ENCODE measurements at regions not wholly inside any gene's neighbourhood (a gene's known extent, or its start where the extent isn't known, plus 50 kb on each side); places are given as distances from the start of the nearest gene placed in this dataset.

GRCh38 chr9:20227166-20227874 lies 395.0 kb downstream of the MLLT3 start:
- no peaks in the 10 kb centered on the region for H3K9me2 ChIP-seq (ENCODE audit: low read depth, low read length)
- H3K4me3 ChIP-seq (ENCODE audit: low read depth, low read length, poor library complexity, severe bottlenecking): no peak overlapping the region
- H3F3A ChIP-seq (ENCODE audit: insufficient read depth, low read length): no peaks in the 10 kb centered on the region
- TF ChIP-seq EZH2 (IDR thresholded peaks at IDR 0.05; ENCODE audit: borderline replicate concordance, low read length): no peak
- TF ChIP-seq, protein P1, sequence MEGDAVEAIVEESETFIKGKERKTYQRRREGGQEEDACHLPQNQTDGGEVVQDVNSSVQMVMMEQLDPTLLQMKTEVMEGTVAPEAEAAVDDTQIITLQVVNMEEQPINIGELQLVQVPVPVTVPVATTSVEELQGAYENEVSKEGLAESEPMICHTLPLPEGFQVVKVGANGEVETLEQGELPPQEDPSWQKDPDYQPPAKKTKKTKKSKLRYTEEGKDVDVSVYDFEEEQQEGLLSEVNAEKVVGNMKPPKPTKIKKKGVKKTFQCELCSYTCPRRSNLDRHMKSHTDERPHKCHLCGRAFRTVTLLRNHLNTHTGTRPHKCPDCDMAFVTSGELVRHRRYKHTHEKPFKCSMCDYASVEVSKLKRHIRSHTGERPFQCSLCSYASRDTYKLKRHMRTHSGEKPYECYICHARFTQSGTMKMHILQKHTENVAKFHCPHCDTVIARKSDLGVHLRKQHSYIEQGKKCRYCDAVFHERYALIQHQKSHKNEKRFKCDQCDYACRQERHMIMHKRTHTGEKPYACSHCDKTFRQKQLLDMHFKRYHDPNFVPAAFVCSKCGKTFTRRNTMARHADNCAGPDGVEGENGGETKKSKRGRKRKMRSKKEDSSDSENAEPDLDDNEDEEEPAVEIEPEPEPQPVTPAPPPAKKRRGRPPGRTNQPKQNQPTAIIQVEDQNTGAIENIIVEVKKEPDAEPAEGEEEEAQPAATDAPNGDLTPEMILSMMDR (IDR thresholded peaks at IDR 0.05; ENCODE audit: low read length): no peak
- no peaks in the 10 kb centered on the region for H3K4me1 ChIP-seq (ENCODE audit: insufficient read depth, low read length, severe bottlenecking)
- H3K9ac ChIP-seq (ENCODE audit: low read length): no peak overlapping the region
- no peaks in the 10 kb centered on the region for H3K27me3 ChIP-seq (ENCODE audit: insufficient read depth, low read length)
- no peak overlapping the region for H3K27ac ChIP-seq (ENCODE audit: low read depth, low read length, poor library complexity, severe bottlenecking)
- H3K4me2 ChIP-seq (ENCODE audit: low read length): no peak overlapping the region
- no peak overlapping the region for H2AFZ ChIP-seq (ENCODE audit: low read length)
- H3K36me3 ChIP-seq (ENCODE audit: insufficient read depth, low read length): no peaks in the 10 kb centered on the region
- H3K79me2 ChIP-seq (ENCODE audit: insufficient read depth, low read length): no peaks in the 10 kb centered on the region
- H3K9me3 ChIP-seq (ENCODE audit: low read length): no peaks in the 10 kb centered on the region
- H4K20me1 ChIP-seq (ENCODE audit: insufficient read depth, low read length): no peaks in the 10 kb centered on the region

DNA sequence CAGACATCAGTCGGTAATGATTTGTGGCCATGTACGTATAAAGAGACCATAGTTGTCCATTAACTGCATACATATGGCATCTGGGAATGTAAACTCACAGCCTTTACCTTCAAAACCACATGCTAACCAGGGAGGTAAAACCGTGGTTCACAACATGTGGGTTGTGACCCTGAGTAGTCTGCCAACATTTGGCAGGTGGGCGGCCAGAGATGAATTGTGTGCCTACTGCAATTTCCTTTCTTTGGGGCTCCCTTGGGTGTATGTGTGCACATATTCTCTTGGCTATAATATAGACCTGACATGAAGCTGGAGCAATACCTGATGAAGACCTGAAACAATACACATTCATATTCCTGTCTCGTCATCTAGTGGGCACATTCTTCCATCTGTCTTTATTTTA lies 396.0 kb downstream of the MLLT3 start:
- H3K27ac ChIP-seq (ENCODE audit: low read depth, low read length, poor library complexity, severe bottlenecking): no peak overlapping the region
- H3K36me3 ChIP-seq (ENCODE audit: insufficient read depth, low read length): no peaks in the 10 kb centered on the region
- H3F3A ChIP-seq (ENCODE audit: insufficient read depth, low read length): no peaks in the 10 kb centered on the region
- H3K9ac ChIP-seq (ENCODE audit: low read length): no peak overlapping the region
- H3K27me3 ChIP-seq (ENCODE audit: insufficient read depth, low read length): no peaks in the 10 kb centered on the region
- TF ChIP-seq, protein P1 (IDR thresholded peaks at IDR 0.05; ENCODE audit: low read length): no peak
- TF ChIP-seq EZH2 (IDR thresholded peaks at IDR 0.05; ENCODE audit: borderline replicate concordance, low read length): no peak
- H3K4me2 ChIP-seq (ENCODE audit: low read length): no peak overlapping the region
- H3K79me2 ChIP-seq (ENCODE audit: insufficient read depth, low read length): no peaks in the 10 kb centered on the region
- H3K9me2 ChIP-seq (ENCODE audit: low read depth, low read length): no peaks in the 10 kb centered on the region
- no peaks in the 10 kb centered on the region for H4K20me1 ChIP-seq (ENCODE audit: insufficient read depth, low read length)
- H3K9me3 ChIP-seq (ENCODE audit: low read length): no peaks in the 10 kb centered on the region
- H3K4me3 ChIP-seq (ENCODE audit: low read depth, low read length, poor library complexity, severe bottlenecking): no peak overlapping the region
- no peak overlapping the region for H2AFZ ChIP-seq (ENCODE audit: low read length)
- no peaks in the 10 kb centered on the region for H3K4me1 ChIP-seq (ENCODE audit: insufficient read depth, low read length, severe bottlenecking)

DNA sequence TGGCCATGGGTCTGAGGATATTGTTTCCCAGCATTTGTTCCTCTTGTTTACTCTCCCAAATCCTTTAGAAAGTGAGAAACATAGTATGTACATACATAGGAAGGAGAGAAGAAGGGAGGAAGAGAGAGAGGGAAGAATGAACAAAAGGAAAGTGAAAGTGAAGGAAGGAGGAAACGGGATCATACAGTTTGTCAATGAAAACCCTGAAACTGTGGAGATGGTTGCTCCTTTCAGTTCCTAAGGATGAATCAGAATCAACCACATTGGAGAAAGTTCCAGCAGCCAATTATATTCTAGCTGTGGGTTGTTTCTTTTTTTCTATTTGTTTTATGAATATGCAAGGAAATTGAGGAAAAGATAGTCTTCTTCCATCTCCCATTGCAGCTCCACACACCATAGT lies 396.5 kb downstream of the MLLT3 start:
- Histone ChIP-seq H3K4me3 (ENCODE audit: low read depth, low read length, poor library complexity, severe bottlenecking) (no peak overlapping the region), H3K79me2 (ENCODE audit: insufficient read depth, low read length) (no peaks in the 10 kb centered on the region), H3K9me3 (ENCODE audit: low read length) (no peaks in the 10 kb centered on the region), H3K27ac (ENCODE audit: low read depth, low read length, poor library complexity, severe bottlenecking) (no peak overlapping the region), H4K20me1 (ENCODE audit: insufficient read depth, low read length) (no peaks in the 10 kb centered on the region), H3F3A (ENCODE audit: insufficient read depth, low read length) (no peaks in the 10 kb centered on the region), H3K27me3 (ENCODE audit: insufficient read depth, low read length) (no peaks in the 10 kb centered on the region), H3K4me1 (ENCODE audit: insufficient read depth, low read length, severe bottlenecking) (no peaks in the 10 kb centered on the region), H3K36me3 (ENCODE audit: insufficient read depth, low read length) (no peaks in the 10 kb centered on the region), H3K9ac (ENCODE audit: low read length) (no peak overlapping the region), H2AFZ (ENCODE audit: low read length) (no peak overlapping the region), H3K9me2 (ENCODE audit: low read depth, low read length) (no peaks in the 10 kb centered on the region), H3K4me2 (ENCODE audit: low read length) (no peak overlapping the region)
- no peak for TF ChIP-seq EZH2 (IDR thresholded peaks at IDR 0.05; ENCODE audit: borderline replicate concordance, low read length)
- TF ChIP-seq, protein P1 (IDR thresholded peaks at IDR 0.05; ENCODE audit: low read length): no peak
